ENCODE measurements at regions not wholly inside any gene's neighbourhood (a gene's known extent, or its start where the extent isn't known, plus 50 kb on each side); places are given as distances from the start of the nearest gene placed in this dataset.

DNA sequence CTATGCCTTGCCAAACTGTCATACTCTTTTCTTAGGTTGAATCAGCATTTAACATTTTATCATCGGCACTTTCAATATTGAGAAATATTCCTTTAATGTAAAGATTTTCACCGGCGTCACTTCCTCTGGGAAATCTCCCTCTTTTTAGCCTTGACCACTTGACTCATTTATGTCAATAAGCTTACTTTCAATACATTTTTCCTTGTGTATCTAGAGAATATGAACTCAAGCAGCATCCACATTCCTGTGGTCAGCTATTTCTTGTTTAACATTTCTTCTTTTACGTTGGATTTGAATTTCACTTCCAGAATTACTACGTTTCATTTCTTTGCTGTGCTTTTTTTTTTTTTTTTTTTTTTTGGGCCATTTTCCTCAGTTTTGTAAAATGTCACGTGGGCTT lies 271.2 kb upstream of the HTR2A start:
- Histone ChIP-seq H3K4me3 (no peak overlapping the region), H3K9me2 (ENCODE audit: insufficient read depth) (no peaks in the 10 kb centered on the region), H3K27me3 (ENCODE audit: insufficient read depth, low read depth) (no peaks in the 10 kb centered on the region), H3F3A (ENCODE audit: insufficient read depth, low read depth) (no peaks in the 10 kb centered on the region), H3K27ac (no peak overlapping the region), H3K36me3 (ENCODE audit: low read depth) (no peaks in the 10 kb centered on the region), H3K9me3 (ENCODE audit: insufficient read depth, low read depth) (no peaks in the 10 kb centered on the region), H3K4me1 (replicated peaks; ENCODE audit: insufficient read depth) (no peaks in the 10 kb centered on the region), H3K4me2 (no peak overlapping the region), H4K20me1 (ENCODE audit: insufficient read depth) (no peaks in the 10 kb centered on the region), H2AFZ (no peak overlapping the region), H3K79me2 (ENCODE audit: low read depth) (no peaks in the 10 kb centered on the region)
- no TSS peak for BruUV-seq (replicated peaks)
- intact Hi-C loops (cut with micrococcal nuclease; ENCODE audit: unreplicated experiment), result loop anchor here (2.0 kb wide), 1 partner anchor 57 kb away; no protein-coding TSS in a partner anchor
- TF ChIP-seq EZH2 (IDR thresholded peaks at IDR 0.05; ENCODE audit: low read depth), result no peak
- TF ChIP-seq CTCF (conservative IDR thresholded peaks at IDR 0.05), result no peak
- no peak for DNase-seq
- ChIA-PET POLR2A (ENCODE audit: unreplicated experiment) (interaction anchor here (0.7 kb wide), 1 partner anchor 47 kb away, joined by 31 read pairs; no protein-coding TSS in a partner anchor), CTCF (interaction anchor here (0.6 kb wide), 1 partner anchor 214 kb away, joined by 6 read pairs; no protein-coding TSS in a partner anchor)

- H3K36me3 ChIP-seq (ENCODE audit: low read depth), result no peaks in the 10 kb centered on the region
- ChIA-PET POLR2A (ENCODE audit: unreplicated experiment) (no interaction called here), CTCF (no interaction called here)
- H3K79me2 ChIP-seq (ENCODE audit: low read depth), result no peaks in the 10 kb centered on the region
- no peaks in the 10 kb centered on the region for H3K4me1 ChIP-seq (replicated peaks; ENCODE audit: insufficient read depth)
- no TSS peak for BruUV-seq (replicated peaks)
- intact Hi-C loops (cut with micrococcal nuclease; ENCODE audit: unreplicated experiment), result no loop called here
- no peaks in the 10 kb centered on the region for H3F3A ChIP-seq (ENCODE audit: insufficient read depth, low read depth)
- no peaks in the 10 kb centered on the region for H3K9me3 ChIP-seq (ENCODE audit: insufficient read depth, low read depth)
- DNase-seq, result no peak
- no peaks in the 10 kb centered on the region for H3K27me3 ChIP-seq (ENCODE audit: insufficient read depth, low read depth)
- H3K27ac ChIP-seq, result no peak overlapping the region
- no peak overlapping the region for H3K4me3 ChIP-seq
- no peak overlapping the region for H3K4me2 ChIP-seq
- H4K20me1 ChIP-seq (ENCODE audit: insufficient read depth), result no peaks in the 10 kb centered on the region
- H2AFZ ChIP-seq, result no peak overlapping the region
- TF ChIP-seq EZH2 (IDR thresholded peaks at IDR 0.05; ENCODE audit: low read depth) (no peak), CTCF (conservative IDR thresholded peaks at IDR 0.05) (no peak)
- H3K9me2 ChIP-seq (ENCODE audit: insufficient read depth), result no peaks in the 10 kb centered on the region
These were observed 269.5 kb upstream of the HTR2A start for GRCh38 chr13:47166336-47166735.

GRCh38 chr13:47159853-47160550 lies 263.1 kb upstream of the HTR2A start:
- Histone ChIP-seq H3K4me3 (no peak overlapping the region), H3K9me3 (ENCODE audit: insufficient read depth, low read depth) (no peaks in the 10 kb centered on the region), H2AFZ (no peak overlapping the region), H3K27ac (no peak overlapping the region), H4K20me1 (ENCODE audit: insufficient read depth) (no peaks in the 10 kb centered on the region), H3K9me2 (ENCODE audit: insufficient read depth) (no peaks in the 10 kb centered on the region), H3K36me3 (ENCODE audit: low read depth) (no peaks in the 10 kb centered on the region), H3F3A (ENCODE audit: insufficient read depth, low read depth) (no peaks in the 10 kb centered on the region), H3K27me3 (ENCODE audit: insufficient read depth, low read depth) (no peaks in the 10 kb centered on the region), H3K4me2 (no peak overlapping the region), H3K4me1 (replicated peaks; ENCODE audit: insufficient read depth) (no peaks in the 10 kb centered on the region), H3K79me2 (ENCODE audit: low read depth) (no peaks in the 10 kb centered on the region)
- intact Hi-C loops (cut with micrococcal nuclease; ENCODE audit: unreplicated experiment), result no loop called here
- no TSS peak for BruUV-seq (replicated peaks)
- POLR2A ChIA-PET (ENCODE audit: unreplicated experiment), result no interaction called here
- no peak for TF ChIP-seq CTCF (conservative IDR thresholded peaks at IDR 0.05)
- TF ChIP-seq EZH2 (IDR thresholded peaks at IDR 0.05; ENCODE audit: low read depth), result no peak
- DNase-seq, result no peak
- CTCF ChIA-PET, result no interaction called here

All from PC-9 (cell line).